CD4-positive, alpha-beta T cell (primary cell): ENCODE measurements at regions not wholly inside any gene's neighbourhood (a gene's known extent, or its start where the extent isn't known, plus 50 kb on each side); places are given as distances from the start of the nearest gene placed in this dataset.

Source experiments
- ATAC-seq: fragments of 200-7000 bp; cut with Tn5 transposase; one replicate; pipeline ENCODE4 v1.10.0; 2022; ENCODE audit warnings: mild to moderate bottlenecking; ENCODE audit not compliant: poor library complexity
- CTCF ChIA-PET: fragments of 350-600 bp; sonication (Branson Sonifier 250); formaldehyde crosslinking; loops from one replicate; lab custom pipeline; 2021; ENCODE audit warnings: antibody characterized with exemption, inconsistent platforms; lab: Charles Lee
- POLR2A ChIA-PET: fragments of 350-600 bp; sonication (Branson Sonifier 250); formaldehyde crosslinking; loops from one replicate; lab custom pipeline; 2021; ENCODE audit warnings: antibody characterized with exemption, inconsistent platforms; lab: Charles Lee
- DNase-seq, 14 experiments: peaks; one replicate each; pipeline ENCODE4 v3.0.0-alpha.2; 2013 to 2020; ENCODE audit warnings: mixed read lengths in 2 of 14
- H3K27ac ChIP-seq, 2 donors: one replicate each; pipeline versions ENCODE4 v1.5.1 to v1.7.0; 2013; ENCODE audit warnings: low read length in 2 of 2, low read depth in 1 of 2, mild to moderate bottlenecking in 1 of 2
- H3K27me3 ChIP-seq, 2 experiments: 1 replicate in 1 of 2; 2 replicates in 1 of 2; pipeline versions ENCODE4 v1.6.1 to v1.7.0; 2013; ENCODE audit warnings: low read length in 2 of 2, control low read depth in 1 of 2, mild to moderate bottlenecking in 1 of 2, moderate library complexity in 1 of 2; ENCODE audit not compliant: insufficient read depth in 2 of 2, control insufficient read depth in 1 of 2
- H3K36me3 ChIP-seq: one replicate; pipeline ENCODE4 v1.6.1; 2013; ENCODE audit warnings: low read length, control low read depth; ENCODE audit not compliant: insufficient read depth
- H3K4me1 ChIP-seq: one replicate; pipeline ENCODE4 v1.6.1; 2013; ENCODE audit warnings: low read length, control low read depth; ENCODE audit not compliant: insufficient read depth
- H3K4me3 ChIP-seq: one replicate; pipeline ENCODE4 v1.5.1; 2013; ENCODE audit warnings: mild to moderate bottlenecking, low read length, moderate library complexity
- H3K9me3 ChIP-seq, 2 experiments: 1 replicate in 1 of 2; 2 replicates in 1 of 2; pipeline versions ENCODE4 v1.6.1 to v1.7.0; 2013; ENCODE audit warnings: low read length in 2 of 2, mild to moderate bottlenecking in 2 of 2, control low read depth in 1 of 2, moderate library complexity in 1 of 2; ENCODE audit not compliant: control insufficient read depth in 1 of 2, insufficient read depth in 1 of 2
- H3K27ac Mint-ChIP-seq: one replicate; pipeline ENCODE4 v1.8.0; 2020; ENCODE audit warnings: mixed read lengths
- H3K27me3 Mint-ChIP-seq: one replicate; pipeline ENCODE4 v1.8.0; 2021; ENCODE audit warnings: mixed read lengths
- H3K36me3 Mint-ChIP-seq: one replicate; pipeline ENCODE4 v1.8.0; 2021; ENCODE audit warnings: low read depth, mixed read lengths
- H3K4me1 Mint-ChIP-seq: one replicate; pipeline ENCODE4 v1.8.0; 2021; ENCODE audit warnings: low read depth, mixed read lengths
- H3K4me3 Mint-ChIP-seq: one replicate; pipeline ENCODE4 v1.8.0; 2020; ENCODE audit warnings: mild to moderate bottlenecking, mixed read lengths
- H3K9me3 Mint-ChIP-seq: one replicate; pipeline ENCODE4 v1.8.0; 2020; ENCODE audit warnings: mixed read lengths
- intact Hi-C, 2 experiments: fragments of 100-400 bp; cut with DNase I in 1 of 2; cut with micrococcal nuclease in 1 of 2; formaldehyde crosslinking; loops; one replicate each; pipeline versions ENCODE4 v1.15.1 to v1.9.0; 2023 to 2025; cut with DNase I, micrococcal nuclease
- TF ChIP-seq, protein P1 (sequence below): fragments of 200-600 bp; IDR thresholded peaks from one replicate; pipeline ENCODE4 v1.8.0; 2022; ENCODE audit warnings: antibody characterized with exemption, mild to moderate bottlenecking

- Histone ChIP-seq H3K36me3 (no peaks in the 10 kb centered on the region), H3K4me1 (no peaks in the 10 kb centered on the region), H3K27ac (no peak overlapping the region), H3K9me3 (no peaks in the 10 kb centered on the region), H3K4me3 (no peak overlapping the region), H3K27me3 (no peaks in the 10 kb centered on the region)
- Mint-ChIP-seq H3K4me1 (no peaks in the 10 kb centered on the region), H3K9me3 (no peaks in the 10 kb centered on the region), H3K4me3 (no peak overlapping the region), H3K36me3 (no peaks in the 10 kb centered on the region), H3K27me3 (no peaks in the 10 kb centered on the region), H3K27ac (no peak overlapping the region)
- DNase-seq: peak in 2 of 14 experiments; percentile 26 to 49
- no peak for ATAC-seq
- ChIA-PET CTCF (no interaction called here), POLR2A (no interaction called here)
- TF ChIP-seq, protein P1, sequence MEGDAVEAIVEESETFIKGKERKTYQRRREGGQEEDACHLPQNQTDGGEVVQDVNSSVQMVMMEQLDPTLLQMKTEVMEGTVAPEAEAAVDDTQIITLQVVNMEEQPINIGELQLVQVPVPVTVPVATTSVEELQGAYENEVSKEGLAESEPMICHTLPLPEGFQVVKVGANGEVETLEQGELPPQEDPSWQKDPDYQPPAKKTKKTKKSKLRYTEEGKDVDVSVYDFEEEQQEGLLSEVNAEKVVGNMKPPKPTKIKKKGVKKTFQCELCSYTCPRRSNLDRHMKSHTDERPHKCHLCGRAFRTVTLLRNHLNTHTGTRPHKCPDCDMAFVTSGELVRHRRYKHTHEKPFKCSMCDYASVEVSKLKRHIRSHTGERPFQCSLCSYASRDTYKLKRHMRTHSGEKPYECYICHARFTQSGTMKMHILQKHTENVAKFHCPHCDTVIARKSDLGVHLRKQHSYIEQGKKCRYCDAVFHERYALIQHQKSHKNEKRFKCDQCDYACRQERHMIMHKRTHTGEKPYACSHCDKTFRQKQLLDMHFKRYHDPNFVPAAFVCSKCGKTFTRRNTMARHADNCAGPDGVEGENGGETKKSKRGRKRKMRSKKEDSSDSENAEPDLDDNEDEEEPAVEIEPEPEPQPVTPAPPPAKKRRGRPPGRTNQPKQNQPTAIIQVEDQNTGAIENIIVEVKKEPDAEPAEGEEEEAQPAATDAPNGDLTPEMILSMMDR: no peak
- intact Hi-C loops: no loop called here
Observed at GRCh38 chr11:86743223-86744118, 56.9 kb upstream of the PRSS23 start.

DNA sequence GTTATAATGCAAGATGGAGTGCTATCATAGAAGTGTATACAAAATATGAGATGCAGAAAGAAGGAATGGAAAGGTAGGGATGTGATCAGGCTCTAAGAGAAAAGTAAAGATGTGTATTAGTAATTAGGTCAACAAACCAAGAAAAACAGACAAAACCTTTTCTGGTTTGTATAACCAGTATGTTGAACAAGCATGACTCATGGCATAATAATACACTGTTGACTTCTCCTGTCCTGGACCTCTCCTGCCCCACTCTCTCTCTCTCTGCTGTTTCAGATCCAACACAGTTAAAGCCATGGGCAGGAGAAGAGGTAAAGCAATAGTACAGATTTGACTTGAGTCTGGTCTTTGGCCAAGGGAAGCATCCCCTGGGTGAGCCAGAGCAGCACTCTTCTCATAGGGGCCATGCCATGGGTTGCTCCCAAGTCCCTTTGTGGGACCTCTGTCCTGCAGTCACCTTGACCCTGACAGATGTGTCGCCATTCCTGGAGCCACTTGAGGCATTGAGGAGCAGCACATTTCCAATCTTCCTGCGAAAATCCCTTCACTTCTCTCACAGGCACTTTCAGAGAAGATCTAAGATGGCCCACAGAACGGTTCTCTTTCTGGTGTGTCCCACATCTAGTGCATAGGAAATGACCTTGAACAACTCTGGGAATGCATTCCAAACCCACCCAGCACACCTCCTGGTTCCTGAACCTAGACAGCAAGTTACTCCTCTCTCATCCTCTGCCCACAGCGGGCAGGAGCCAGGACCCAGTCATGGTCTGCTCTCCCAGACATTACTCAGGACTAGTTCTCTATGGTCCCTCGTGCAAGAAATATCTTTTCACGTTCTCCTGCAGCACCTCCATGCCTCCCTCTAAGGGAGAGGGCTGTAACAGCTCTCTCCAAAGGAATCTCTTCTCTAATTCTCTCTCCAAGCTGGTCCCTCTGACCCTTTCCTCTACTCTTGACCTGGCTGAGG is 58.2 kb upstream of the PRSS23 start:
- Mint-ChIP-seq H3K4me3 (no peak overlapping the region), H3K36me3 (no peaks in the 10 kb centered on the region), H3K27me3 (no peaks in the 10 kb centered on the region), H3K27ac (no peak overlapping the region), H3K9me3 (no peaks in the 10 kb centered on the region), H3K4me1 (no peaks in the 10 kb centered on the region)
- no peaks in the 10 kb centered on the region for H3K36me3 ChIP-seq
- ATAC-seq: no peak
- H3K9me3 ChIP-seq: no peaks in the 10 kb centered on the region
- TF ChIP-seq, protein P1: no peak
- no peaks in the 10 kb centered on the region for H3K27me3 ChIP-seq
- POLR2A ChIA-PET: no interaction called here
- intact Hi-C loops: no loop called here
- CTCF ChIA-PET: no interaction called here
- no peak for DNase-seq
- H3K4me1 ChIP-seq: no peaks in the 10 kb centered on the region
- no peak overlapping the region for H3K27ac ChIP-seq
- H3K4me3 ChIP-seq: no peak overlapping the region

GRCh38 chr11:86741484-86741835 is 58.9 kb upstream of the PRSS23 start:
- TF ChIP-seq, protein P1: no peak
- Histone ChIP-seq H3K4me3 (no peak overlapping the region), H3K9me3 (no peaks in the 10 kb centered on the region), H3K27me3 (no peaks in the 10 kb centered on the region), H3K4me1 (no peaks in the 10 kb centered on the region), H3K27ac (no peak overlapping the region), H3K36me3 (no peaks in the 10 kb centered on the region)
- Mint-ChIP-seq H3K27me3 (no peaks in the 10 kb centered on the region), H3K4me3 (no peak overlapping the region), H3K9me3 (no peaks in the 10 kb centered on the region), H3K27ac (no peak overlapping the region), H3K4me1 (no peaks in the 10 kb centered on the region), H3K36me3 (no peaks in the 10 kb centered on the region)
- ChIA-PET CTCF (no interaction called here), POLR2A (no interaction called here)
- no peak for ATAC-seq
- no peak for DNase-seq
- intact Hi-C loops: no loop called here
